GM20000 (cell line): ENCODE measurements at regions not wholly inside any gene's neighbourhood (a gene's known extent, or its start where the extent isn't known, plus 50 kb on each side); places are given as distances from the start of the nearest gene placed in this dataset.

Source experiments
- DNase-seq: peaks from one replicate; pipeline ENCODE4 v3.0.0; 2012; ENCODE audit warnings: low spot score
- CTCF ChIP-seq: IDR thresholded peaks from 2 replicates; pipeline ENCODE4 v1.5.1; 2012; ENCODE audit warnings: mild to moderate bottlenecking, control low read depth; ENCODE audit errors: extremely low read depth, missing control alignments

- TF ChIP-seq CTCF = no peak
- no peak for DNase-seq
These were observed 970.0 kb upstream of the SLC35B3 start for GRCh38 chr6:9405369-9405768.

GRCh38 chr6:9404351-9405146 lies 969.2 kb upstream of the SLC35B3 start:
- no peak for DNase-seq
- TF ChIP-seq CTCF = no peak

GRCh38 chr6:9403736-9404135 lies 968.4 kb upstream of the SLC35B3 start:
- no peak for TF ChIP-seq CTCF

GRCh38 chr6:9401960-9402359 lies 966.6 kb upstream of the SLC35B3 start:
- no peak for DNase-seq
- TF ChIP-seq CTCF = no peak

More at GRCh38 chr6:9403736-9404135, 968.4 kb upstream of the SLC35B3 start:
- no peak for DNase-seq

- DNase-seq = no peak
- no peak for TF ChIP-seq CTCF
These were observed 964.6 kb upstream of the SLC35B3 start for GRCh38 chr6:9399916-9400315.

- TF ChIP-seq CTCF = no peak
- no peak for DNase-seq
These were observed 963.5 kb upstream of the SLC35B3 start for GRCh38 chr6:9398767-9399373.

- no peak for TF ChIP-seq CTCF
- no peak for DNase-seq
These were observed 962.9 kb upstream of the SLC35B3 start for GRCh38 chr6:9398071-9398766.
